Ovary (tissue), 7 donors: ENCODE measurements at regions not wholly inside any gene's neighbourhood (a gene's known extent, or its start where the extent isn't known, plus 50 kb on each side); places are given as distances from the start of the nearest gene placed in this dataset.

Experiments
- DNase-seq, 5 donors: peaks; one replicate each; pipeline ENCODE4 v3.0.0-alpha.2; 2019 to 2020
- H3K27ac ChIP-seq, 2 donors: fragments of 200-600 bp; one replicate each; pipeline versions ENCODE4 v1.5.1 to v1.8.0; 2019 to 2022
- H3K27me3 ChIP-seq: fragments of 200-600 bp; one replicate; pipeline ENCODE4 v1.8.0; 2022
- H3K36me3 ChIP-seq: fragments of 200-600 bp; sonication (generic); one replicate; pipeline ENCODE4 v1.5.1; 2019
- H3K4me1 ChIP-seq: one replicate; pipeline ENCODE4 v1.8.1; 2013; ENCODE audit warnings: mild to moderate bottlenecking, moderate library complexity; ENCODE audit not compliant: insufficient read depth
- H3K4me3 ChIP-seq: fragments of 200-600 bp; sonication (generic); one replicate; pipeline ENCODE4 v1.5.1; 2017
- H3K9me3 ChIP-seq, 2 donors: fragments of 200-600 bp in 1 of 2; sonication (generic) in 1 of 2; one replicate each; pipeline versions ENCODE4 v1.5.1 to v1.8.1; 2013 to 2019; ENCODE audit warnings: mild to moderate bottlenecking in 1 of 2, moderate library complexity in 1 of 2
- EP300 ChIP-seq: sonication (generic); formaldehyde crosslinking; IDR thresholded peaks from one replicate; pipeline ENCODE4 v1.6.1; 2017; ENCODE audit warnings: antibody characterized with exemption
- POLR2A ChIP-seq: fragments of 450-650 bp; IDR thresholded peaks from one replicate; pipeline ENCODE4 v1.6.1; 2017; ENCODE audit warnings: antibody characterized with exemption, mild to moderate bottlenecking, moderate library complexity
- WGBS, 3 donors: extraction: QIAGEN DNeasy Blood & Tissue Kit in 1 of 3; methylation state at CpG; one replicate each; pipeline versions ENCODE4 v1.1.5 to v1.1.7; 2013 to 2017; 5-methylcytosine and 5-hydroxymethylcytosine counted together
- intact Hi-C, 4 donors: fragments of 100-400 bp; cut with DNase I; formaldehyde crosslinking; loops; one replicate each; pipeline versions ENCODE4 v1.11.0 to v1.15.1; 2022 to 2023
- TF ChIP-seq, protein P1 (sequence below), 3 donors: fragments of 450-650 bp in 2 of 3; fragments of 200-600 bp in 1 of 3; IDR thresholded peaks; one replicate each; pipeline versions ENCODE4 v1.5.1 to v1.8.0; 2016 to 2022; ENCODE audit warnings: antibody characterized with exemption in 3 of 3, mild to moderate bottlenecking in 1 of 3
- donor health status: DM: no; HTN: no; CAD: no; lungs with moderate emphysema.
- donor health status: DM: no; HTN: no; CAD: no.
- donor health status: Bipolar disorder and iron deficiency.
- donor health status: DM: no; HTN: no; CAD: no.
- donor health status: DM: yes; HTN: yes; CAD: no.

DNA sequence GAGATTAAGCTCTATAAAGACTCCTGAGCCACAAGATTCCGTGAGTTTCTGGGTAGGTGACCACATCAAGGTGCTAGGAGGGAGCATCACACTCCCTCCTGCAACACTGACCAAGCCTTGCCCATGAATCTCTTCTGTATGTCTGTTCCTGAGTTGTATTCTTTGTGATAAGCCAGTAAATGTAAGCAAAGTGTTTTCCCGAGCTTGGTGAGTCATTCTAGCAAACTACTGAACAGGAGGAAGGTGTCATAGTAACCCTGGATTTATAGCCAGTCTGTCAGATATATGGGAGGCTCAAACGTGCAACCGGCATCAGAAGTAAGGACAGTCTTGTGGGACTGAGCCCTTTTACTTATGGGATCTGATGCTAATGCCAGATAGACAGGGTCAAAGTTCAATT is 346.1 kb upstream of the KYNU start:
- intact Hi-C loops, result no loop called here
- H3K27me3 ChIP-seq, result no peaks in the 10 kb centered on the region
- H3K27ac ChIP-seq, result no peak overlapping the region
- H3K36me3 ChIP-seq, result no peaks in the 10 kb centered on the region
- H3K4me1 ChIP-seq, result no peaks in the 10 kb centered on the region
- 2 to 12% (median 11%) methylated on average over 4 of the region's 4 CpGs for WGBS, 3 donors
- H3K9me3 ChIP-seq, result no peaks in the 10 kb centered on the region
- TF ChIP-seq POLR2A (no peak), EP300 (no peak)
- TF ChIP-seq, protein P1, sequence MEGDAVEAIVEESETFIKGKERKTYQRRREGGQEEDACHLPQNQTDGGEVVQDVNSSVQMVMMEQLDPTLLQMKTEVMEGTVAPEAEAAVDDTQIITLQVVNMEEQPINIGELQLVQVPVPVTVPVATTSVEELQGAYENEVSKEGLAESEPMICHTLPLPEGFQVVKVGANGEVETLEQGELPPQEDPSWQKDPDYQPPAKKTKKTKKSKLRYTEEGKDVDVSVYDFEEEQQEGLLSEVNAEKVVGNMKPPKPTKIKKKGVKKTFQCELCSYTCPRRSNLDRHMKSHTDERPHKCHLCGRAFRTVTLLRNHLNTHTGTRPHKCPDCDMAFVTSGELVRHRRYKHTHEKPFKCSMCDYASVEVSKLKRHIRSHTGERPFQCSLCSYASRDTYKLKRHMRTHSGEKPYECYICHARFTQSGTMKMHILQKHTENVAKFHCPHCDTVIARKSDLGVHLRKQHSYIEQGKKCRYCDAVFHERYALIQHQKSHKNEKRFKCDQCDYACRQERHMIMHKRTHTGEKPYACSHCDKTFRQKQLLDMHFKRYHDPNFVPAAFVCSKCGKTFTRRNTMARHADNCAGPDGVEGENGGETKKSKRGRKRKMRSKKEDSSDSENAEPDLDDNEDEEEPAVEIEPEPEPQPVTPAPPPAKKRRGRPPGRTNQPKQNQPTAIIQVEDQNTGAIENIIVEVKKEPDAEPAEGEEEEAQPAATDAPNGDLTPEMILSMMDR (IDR thresholded peaks at IDR 0.05), result no peak
- no peak overlapping the region for H3K4me3 ChIP-seq
- no peak for DNase-seq

DNA sequence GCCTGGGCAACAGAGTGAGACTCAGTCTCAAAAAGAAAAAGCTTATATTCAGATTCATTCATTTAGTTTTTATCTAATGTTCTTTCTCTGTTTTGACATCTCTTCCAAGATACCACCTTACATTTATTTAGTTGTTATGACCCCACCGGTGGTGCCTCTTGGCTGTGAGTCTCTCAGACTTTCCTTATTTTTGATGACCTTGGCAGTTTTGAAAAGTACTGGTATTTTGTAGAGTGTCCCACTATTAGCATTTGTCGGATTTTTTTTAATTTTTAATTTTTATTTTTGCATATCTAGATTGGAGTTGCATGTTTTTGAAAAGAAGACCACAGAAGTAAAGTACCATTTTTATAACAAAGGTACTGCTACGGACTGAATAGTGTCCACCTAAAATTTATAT is 351.7 kb upstream of the KYNU start:
- Histone ChIP-seq H3K9me3 (no peaks in the 10 kb centered on the region), H3K27me3 (no peaks in the 10 kb centered on the region), H3K4me1 (no peaks in the 10 kb centered on the region), H3K4me3 (no peak overlapping the region), H3K36me3 (no peaks in the 10 kb centered on the region), H3K27ac (no peak overlapping the region)
- DNase-seq, result no peak
- TF ChIP-seq POLR2A, result no peak
- no peak for TF ChIP-seq EP300
- TF ChIP-seq, protein P1 (IDR thresholded peaks at IDR 0.05), result no peak
- WGBS, 3 donors, result 67 to 86% (median 80%) methylated on average over 3 of the region's 3 CpGs
- intact Hi-C loops, result no loop called here

DNA sequence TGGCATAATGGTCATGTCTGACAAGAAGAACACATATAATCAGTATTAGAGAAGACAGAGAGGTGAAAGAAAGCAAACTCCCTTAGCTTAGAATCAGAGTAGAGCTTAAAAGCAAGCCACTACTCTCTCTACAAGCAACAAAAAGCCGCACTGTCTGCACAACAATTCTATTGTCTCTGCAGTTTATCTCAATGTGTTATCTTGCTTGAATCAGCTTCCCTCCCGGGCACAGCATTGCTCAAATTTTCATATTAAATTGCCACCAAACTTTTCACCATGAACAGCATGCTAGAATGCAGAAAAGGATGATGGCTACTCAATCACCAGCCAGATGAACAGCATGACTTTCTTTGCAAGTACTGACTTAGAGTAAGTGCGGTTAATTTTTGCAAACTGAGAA is 356.0 kb upstream of the KYNU start:
- TF ChIP-seq, protein P1 (IDR thresholded peaks at IDR 0.05), result no peak
- TF ChIP-seq EP300, result no peak
- no peak for TF ChIP-seq POLR2A
- H3K36me3 ChIP-seq, result no peaks in the 10 kb centered on the region
- no peaks in the 10 kb centered on the region for H3K4me1 ChIP-seq
- H3K4me3 ChIP-seq, result no peak overlapping the region
- DNase-seq, result no peak
- WGBS, 3 donors, result 78 to 84% (median 79%) methylated on average over 3 of the region's 3 CpGs
- H3K27me3 ChIP-seq, result no peaks in the 10 kb centered on the region
- no peaks in the 10 kb centered on the region for H3K9me3 ChIP-seq
- intact Hi-C loops, result no loop called here
- H3K27ac ChIP-seq, result no peak overlapping the region

DNA sequence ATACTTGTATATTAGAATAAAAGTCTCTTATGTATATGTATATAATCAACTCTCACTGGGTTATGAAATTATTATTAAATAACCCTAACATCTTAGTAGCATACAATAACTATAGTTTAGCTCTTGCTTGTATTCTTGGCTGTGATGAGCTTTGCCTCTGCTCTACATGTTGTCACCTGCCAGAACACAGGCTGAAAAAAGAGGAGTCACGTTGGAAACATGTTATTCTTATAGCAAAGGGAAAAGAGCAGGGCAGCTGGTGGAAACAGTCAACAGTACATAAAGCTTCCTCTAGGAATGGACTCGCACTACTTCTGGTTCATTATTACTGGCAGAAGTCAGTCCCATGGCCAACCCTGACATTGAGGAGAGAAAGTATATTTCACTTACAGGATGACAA is 362.0 kb upstream of the KYNU start:
- TF ChIP-seq, protein P1 (IDR thresholded peaks at IDR 0.05), result no peak
- TF ChIP-seq EP300 (no peak), POLR2A (no peak)
- Histone ChIP-seq H3K36me3 (no peaks in the 10 kb centered on the region), H3K9me3 (no peaks in the 10 kb centered on the region), H3K4me1 (no peaks in the 10 kb centered on the region), H3K27ac (no peak overlapping the region), H3K27me3 (no peaks in the 10 kb centered on the region), H3K4me3 (no peak overlapping the region)
- intact Hi-C loops, result no loop called here
- 63 to 70% (median 66%) methylated on average over 2 of the region's 2 CpGs for WGBS, 3 donors
- no peak for DNase-seq

DNA sequence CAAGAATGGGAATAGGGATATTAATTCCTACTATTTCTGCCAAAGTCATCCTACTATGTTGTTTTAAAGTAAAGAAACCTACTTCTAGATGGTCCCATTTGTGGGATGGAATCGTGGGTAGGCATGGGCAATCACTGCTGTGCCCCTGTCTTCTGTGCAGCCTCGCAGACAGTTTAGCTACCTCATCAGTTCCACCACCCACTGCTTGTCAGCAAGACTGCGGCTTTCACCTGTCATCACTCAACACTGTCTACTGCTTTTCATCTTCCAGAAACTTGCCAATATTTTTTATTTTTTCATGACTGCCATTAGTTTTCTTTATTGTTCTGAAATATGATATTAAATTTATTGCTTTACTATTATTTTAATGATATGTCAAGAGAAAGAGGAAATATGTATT is 368.1 kb upstream of the KYNU start:
- no peaks in the 10 kb centered on the region for H3K36me3 ChIP-seq
- H3K27me3 ChIP-seq, result no peaks in the 10 kb centered on the region
- H3K4me1 ChIP-seq, result no peaks in the 10 kb centered on the region
- H3K4me3 ChIP-seq, result no peak overlapping the region
- H3K27ac ChIP-seq, result no peak overlapping the region
- WGBS, 3 donors, result 70 to 77% (median 71%) methylated on average over 3 of the region's 3 CpGs
- intact Hi-C loops, result no loop called here
- no peak for DNase-seq
- TF ChIP-seq, protein P1 (IDR thresholded peaks at IDR 0.05), result no peak
- TF ChIP-seq EP300 (no peak), POLR2A (no peak)
- H3K9me3 ChIP-seq, result no peaks in the 10 kb centered on the region
